GM18502 (cell line): ENCODE measurements at regions not wholly inside any gene's neighbourhood (a gene's known extent, or its start where the extent isn't known, plus 50 kb on each side); places are given as distances from the start of the nearest gene placed in this dataset.
A peak's percentile ranks its signal among the peaks of the same experiment; 100 is the strongest.

Experiments
- ATAC-seq: cut with Tn5 transposase; IDR thresholded peaks from one replicate; pipeline ENCODE4 v1.9.1; 2021; ENCODE audit warnings: mild to moderate bottlenecking; ENCODE audit not compliant: unreplicated experiment, poor library complexity

- no peak for ATAC-seq
Observed at GRCh38 chr5:33338336-33339110, 102.2 kb upstream of the TARS1 start.

- no peak for ATAC-seq
Observed at GRCh38 chr5:33339413-33339812, 101.4 kb upstream of the TARS1 start.

GRCh38 chr5:33340195-33340594 is 100.6 kb upstream of the TARS1 start:
- no peak for ATAC-seq

GRCh38 chr5:33341351-33341750 is 99.4 kb upstream of the TARS1 start:
- no peak for ATAC-seq

GRCh38 chr5:33343676-33344327 is 97.0 kb upstream of the TARS1 start:
- no peak for ATAC-seq

- ATAC-seq = no peak
Observed at GRCh38 chr5:33346534-33346933, 94.2 kb upstream of the TARS1 start.

GRCh38 chr5:33361781-33362180 is 79.0 kb upstream of the TARS1 start:
- no peak for ATAC-seq

GRCh38 chr5:33362915-33363314 is 77.8 kb upstream of the TARS1 start:
- no peak for ATAC-seq

- no peak for ATAC-seq
Observed at GRCh38 chr5:33363537-33363936, 77.2 kb upstream of the TARS1 start.

GRCh38 chr5:33364406-33364805 is 76.4 kb upstream of the TARS1 start:
- ATAC-seq = no peak

- no peak for ATAC-seq
Observed at GRCh38 chr5:33367416-33367815, 73.3 kb upstream of the TARS1 start.

- no peak for ATAC-seq
Observed at GRCh38 chr5:33369485-33370465, 71.0 kb upstream of the TARS1 start.

- ATAC-seq = no peak
Observed at GRCh38 chr5:33370466-33370859, 70.3 kb upstream of the TARS1 start.

- no peak for ATAC-seq
Observed at GRCh38 chr5:33371660-33372059, 69.1 kb upstream of the TARS1 start.

- ATAC-seq = no peak
Observed at GRCh38 chr5:33372721-33373472, 67.9 kb upstream of the TARS1 start.

- no peak for ATAC-seq
Observed at GRCh38 chr5:33375900-33376299, 64.9 kb upstream of the TARS1 start.

GRCh38 chr5:33379757-33380156 is 61.0 kb upstream of the TARS1 start:
- ATAC-seq = peak; percentile 71

GRCh38 chr5:33381243-33381642 is 59.5 kb upstream of the TARS1 start:
- ATAC-seq = no peak
